GM12865 (cell line): ENCODE measurements at regions not wholly inside any gene's neighbourhood (a gene's known extent, or its start where the extent isn't known, plus 50 kb on each side); places are given as distances from the start of the nearest gene placed in this dataset.

Experiments used
- DNase-seq: peaks from one replicate; pipeline ENCODE4 v3.0.0; 2010; ENCODE audit warnings: low read depth
- H3K4me3 ChIP-seq: 2 replicates; pipeline ENCODE4 v1.5.1; 2011; ENCODE audit warnings: mild to moderate bottlenecking, low read depth, low read length, control low read depth
- CTCF ChIP-seq: IDR thresholded peaks from 2 replicates; pipeline ENCODE4 v1.5.1; 2011; ENCODE audit warnings: low read length, control low read depth, low read depth, inconsistent platforms; ENCODE audit not compliant: insufficient read depth; ENCODE audit errors: missing control alignments

GRCh38 chr6:67639161-67639560, 995.9 kb upstream of the ADGRB3 start:
- DNase-seq: no peak
- no peak for TF ChIP-seq CTCF
- H3K4me3 ChIP-seq: no peak overlapping the region

- H3K4me3 ChIP-seq: no peak overlapping the region
- DNase-seq: no peak
- TF ChIP-seq CTCF: no peak
Measured at GRCh38 chr6:67634199-67634598, 1000.9 kb upstream of the ADGRB3 start.

GRCh38 chr6:67633058-67633457, 1002.0 kb upstream of the ADGRB3 start:
- no peak overlapping the region for H3K4me3 ChIP-seq
- DNase-seq: no peak
- TF ChIP-seq CTCF: no peak

GRCh38 chr6:67630146-67630545, 1004.9 kb upstream of the ADGRB3 start:
- TF ChIP-seq CTCF: no peak
- H3K4me3 ChIP-seq: no peak overlapping the region
- no peak for DNase-seq

- no peak for DNase-seq
- no peak overlapping the region for H3K4me3 ChIP-seq
- TF ChIP-seq CTCF: no peak
Measured at GRCh38 chr6:67629258-67629657, 1005.8 kb upstream of the ADGRB3 start.

- no peak for DNase-seq
- no peak for TF ChIP-seq CTCF
Measured at GRCh38 chr6:67615796-67616195, 1019.3 kb upstream of the ADGRB3 start.

GRCh38 chr6:67608099-67608749, 1026.9 kb upstream of the ADGRB3 start:
- no peak for TF ChIP-seq CTCF
- no peak for DNase-seq
- no peak overlapping the region for H3K4me3 ChIP-seq

More at GRCh38 chr6:67615796-67616195, 1019.3 kb upstream of the ADGRB3 start:
- H3K4me3 ChIP-seq: no peak overlapping the region
